K562 (cell line): ENCODE measurements at regions not wholly inside any gene's neighbourhood (a gene's known extent, or its start where the extent isn't known, plus 50 kb on each side); places are given as distances from the start of the nearest gene placed in this dataset.

ENCODE experiments used
- ATAC-seq: fragments of 200-7000 bp; cut with Tn5 transposase; 3 replicates; pipeline ENCODE4 v1.9.1; 2020; ENCODE audit warnings: moderate library complexity
- BruUV-seq: library from RNA; stranded (reverse); fragments of 400-500 nt; replicated peaks from 2 replicates; lab custom pipeline; 2021; lab: Mats Ljungman, UMichigan
- CTCF ChIA-PET: fragments of 300-600 bp; formaldehyde crosslinking; extraction: SDS; loops from one replicate; lab custom pipeline; 2021; ENCODE audit warnings: low intra/inter-chr PET ratio; lab: Yijun Ruan, JAX
- POLR2A ChIA-PET: fragments of 300-600, 350-650 bp; sonication (Branson Sonifier 250); formaldehyde crosslinking; extraction: SDS; loops from one replicate; lab custom pipeline; 2021; ENCODE audit warnings: antibody characterized with exemption, inconsistent platforms; lab: Yijun Ruan, JAX
- DNase-seq, 4 experiments: peaks; one replicate each; pipeline versions ENCODE4 v3.0.0 to v3.0.0-alpha.2; 2011 to 2018; ENCODE audit warnings: low spot score in 3 of 4, mixed read lengths in 3 of 4; ENCODE audit errors: extremely low read depth in 1 of 4
- FAIRE-seq: peaks from 2 replicates; lab custom pipeline; 2011; peaks lifted over from hg19 to GRCh38; lab: Jason Lieb, UNC
- H2AFZ ChIP-seq: 2 replicates; pipeline ENCODE4 v1.6.0; 2011; ENCODE audit warnings: low read depth, low read length, control low read depth, inconsistent platforms
- H3K27ac ChIP-seq: fragments of 200-600 bp; 3 replicates; pipeline ENCODE4 v1.8.0; 2011; ENCODE audit warnings: low read depth, mild to moderate bottlenecking, control low read depth, inconsistent platforms, low read length, moderate library complexity, mixed read lengths; ENCODE audit errors: extremely low read depth
- H3K27me3 ChIP-seq, 2 experiments: fragments of 300-600 bp in 1 of 2; 2 replicates in 1 of 2; 3 replicates in 1 of 2; pipeline versions ENCODE4 v1.6.0 to v1.8.0; 2011; ENCODE audit warnings: inconsistent platforms in 2 of 2, low read length in 2 of 2, mild to moderate bottlenecking in 1 of 2, mixed read lengths in 1 of 2, moderate library complexity in 1 of 2; ENCODE audit not compliant: control insufficient read depth in 2 of 2, insufficient read depth in 2 of 2
- H3K36me3 ChIP-seq: fragments of 300-600 bp; 3 replicates; pipeline ENCODE4 v1.8.0; 2011; ENCODE audit warnings: mild to moderate bottlenecking, low read length, inconsistent platforms; ENCODE audit not compliant: control insufficient read depth, insufficient read depth
- H3K4me1 ChIP-seq, 2 experiments: fragments of 200-600 bp in 1 of 2; replicated peaks in 1 of 2; 2 replicates in 1 of 2; 3 replicates in 1 of 2; pipeline versions ENCODE4 v1.5.1 to v1.8.0; 2011; ENCODE audit warnings: inconsistent platforms in 2 of 2, low read length in 2 of 2, mild to moderate bottlenecking in 1 of 2, mixed read lengths in 1 of 2, moderate library complexity in 1 of 2; ENCODE audit not compliant: control insufficient read depth in 2 of 2, insufficient read depth in 2 of 2
- H3K4me2 ChIP-seq: 2 replicates; pipeline ENCODE4 v1.6.1; 2011; ENCODE audit warnings: low read length, control low read depth, inconsistent platforms, mixed read lengths; ENCODE audit not compliant: insufficient read depth
- H3K4me3 ChIP-seq: fragments of 200-600 bp; sonication (generic), shearing (Covaris generic); 2 replicates; pipeline ENCODE4 v1.5.1; 2016; ENCODE audit warnings: control low read depth, inconsistent platforms
- H3K79me2 ChIP-seq: fragments of 200-600 bp; 3 replicates; pipeline ENCODE4 v1.8.0; 2011; ENCODE audit warnings: low read length, inconsistent platforms; ENCODE audit not compliant: control insufficient read depth, insufficient read depth
- H3K9ac ChIP-seq, 2 experiments: 2 replicates each; pipeline versions ENCODE4 v1.6.0 to v1.6.1; 2011; ENCODE audit warnings: low read depth in 2 of 2, low read length in 2 of 2, control low read depth in 1 of 2, inconsistent platforms in 1 of 2, mild to moderate bottlenecking in 1 of 2, mixed read lengths in 1 of 2; ENCODE audit not compliant: insufficient read depth in 1 of 2
- H3K9me1 ChIP-seq: one replicate; pipeline ENCODE4 v1.6.0; 2011; ENCODE audit warnings: inconsistent platforms, mild to moderate bottlenecking, low read length, moderate library complexity; ENCODE audit not compliant: control insufficient read depth, insufficient read depth
- H3K9me3 ChIP-seq: replicated peaks from 2 replicates; pipeline ENCODE4 v1.5.1; 2011; ENCODE audit warnings: low read depth, low read length, inconsistent platforms; ENCODE audit not compliant: control insufficient read depth, insufficient read depth
- H4K20me1 ChIP-seq: replicated peaks from 2 replicates; pipeline ENCODE4 v1.6.1; 2011; ENCODE audit warnings: low read length, inconsistent platforms, mixed read lengths; ENCODE audit not compliant: control insufficient read depth, insufficient read depth
- CBX8 ChIP-seq: fragments of 200-600 bp; sonication (generic); IDR thresholded peaks from 2 replicates; pipeline ENCODE4 v1.6.1; 2012; ENCODE audit warnings: borderline replicate concordance, mixed run types, low read depth, mild to moderate bottlenecking, moderate library complexity, mixed read lengths, low read length, control low read depth, inconsistent platforms; ENCODE audit not compliant: poor library complexity, severe bottlenecking; ENCODE audit errors: extremely low read depth
- ILK ChIP-seq: fragments of 450-650 bp; IDR thresholded peaks from 2 replicates; pipeline ENCODE4 v1.6.1; 2016; ENCODE audit warnings: missing genetic modification characterization, low read depth, mild to moderate bottlenecking, missing compliant biosample characterization, moderate library complexity, borderline replicate concordance
- NCOA1 ChIP-seq: fragments of 450-650 bp; IDR thresholded peaks from 2 replicates; pipeline ENCODE4 v1.6.1; 2016; ENCODE audit warnings: low read depth
- PTTG1 ChIP-seq: fragments of 450-650 bp; IDR thresholded peaks from 2 replicates; pipeline ENCODE4 v1.6.1; 2016; ENCODE audit warnings: low read depth, mild to moderate bottlenecking, missing genetic modification characterization, missing compliant biosample characterization
- SRF ChIP-seq, 2 experiments: fragments of 250-450, 450-650 bp in 1 of 2; sonication (Bioruptor Pico) in 1 of 2; sonication (generic) in 1 of 2; formaldehyde crosslinking; IDR thresholded peaks; 2 replicates each; pipeline versions ENCODE4 v1.5.0 to v1.5.1; 2020 to 2022; ENCODE audit warnings: mild to moderate bottlenecking in 1 of 2, missing genetic modification reagents in 1 of 2
- SRSF1 ChIP-seq: fragments of 200-400 bp; formaldehyde crosslinking; IDR thresholded peaks from 2 replicates; pipeline ENCODE4 v1.6.1; 2017; ENCODE audit warnings: mild to moderate bottlenecking, low read depth, low read length, moderate library complexity
- STAG1 ChIP-seq: sonication (generic); formaldehyde crosslinking; IDR thresholded peaks from 2 replicates; pipeline ENCODE4 v1.5.0; 2020; ENCODE audit warnings: missing genetic modification reagents, borderline replicate concordance
- SUPT5H ChIP-seq: fragments of 450-650 bp; IDR thresholded peaks from 2 replicates; pipeline ENCODE4 v1.6.1; 2016
- TBP ChIP-seq: optimal IDR thresholded peaks from 2 replicates; pipeline ENCODE3; 2011; ENCODE audit warnings: low read depth, low read length, improper control_type of control experiment
- TEAD1 ChIP-seq, 2 experiments: fragments of 450-650 bp in 1 of 2; sonication (generic) in 1 of 2; formaldehyde crosslinking; IDR thresholded peaks; 2 replicates each; pipeline versions ENCODE4 v1.4.0 to v1.8.0; 2020 to 2022; ENCODE audit warnings: mild to moderate bottlenecking in 2 of 2, missing genetic modification reagents in 1 of 2
- ZNF77 ChIP-seq: fragments of 250-450 bp; sonication (Bioruptor Pico); IDR thresholded peaks from 2 replicates; pipeline ENCODE4 v1.5.0; 2020
- WGBS: fragments of 100-300 bp; shearing (Covaris generic); methylation state at CpG from one replicate; pipeline ENCODE4 v1.1.6; 2016; ENCODE audit warnings: low coverage, mixed read lengths; ENCODE audit not compliant: insufficient coverage; ENCODE audit errors: missing lambda C conversion rate; 5-methylcytosine and 5-hydroxymethylcytosine counted together
- in situ Hi-C: fragments of 300-500 bp; cut with MboI; formaldehyde crosslinking; loops from 4 replicates; pipeline ENCODE4 v1.15.0; 2018; ENCODE audit warnings: inconsistent platforms, mixed read lengths
- intact Hi-C: fragments of 100-400 bp; cut with micrococcal nuclease; formaldehyde crosslinking; loops from 2 replicates; pipeline ENCODE4 v1.14.2; 2022
- TF ChIP-seq, protein P1 (sequence below), 2 experiments: IDR thresholded peaks; 2 replicates each; pipeline ENCODE4 v1.6.1; 2012; ENCODE audit warnings: improper control_type of control experiment in 2 of 2, low read depth in 2 of 2, low read length in 2 of 2, borderline replicate concordance in 1 of 2

DNA sequence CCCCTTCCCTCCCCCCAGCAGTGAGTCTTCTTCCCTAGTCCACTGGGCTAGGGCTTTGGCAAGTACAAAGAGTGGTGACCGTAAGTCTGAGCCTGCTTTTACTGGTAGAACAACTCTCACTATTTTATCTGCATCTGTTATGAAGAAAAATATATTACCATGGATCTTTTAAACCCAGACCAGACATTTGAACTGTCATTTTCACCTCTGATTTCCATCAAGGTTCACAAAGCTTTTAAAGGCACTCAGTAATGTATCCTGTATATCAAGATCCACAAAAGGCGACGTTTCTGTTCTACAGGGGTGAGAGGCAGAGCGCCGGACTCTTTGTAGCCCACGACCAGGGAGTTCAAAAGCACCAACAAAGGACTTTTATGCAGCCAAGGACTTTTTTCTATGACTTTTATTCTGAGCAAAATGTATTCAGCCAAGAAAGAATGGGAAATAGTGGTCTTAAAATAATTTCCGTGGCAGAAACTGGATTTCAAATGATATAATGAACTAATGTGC is 388.3 kb downstream of the ANXA1 start:
- H3K4me2 ChIP-seq = no peak overlapping the region
- no peak overlapping the region for H3K4me3 ChIP-seq
- intact Hi-C loops = no loop called here
- DNase-seq (no peak), ATAC-seq (no peak), FAIRE-seq (no peak)
- no peak overlapping the region for H3K9ac ChIP-seq
- ChIA-PET POLR2A (no interaction called here), CTCF (no interaction called here)
- in situ Hi-C loops = no loop called here
- no peak overlapping the region for H3K27ac ChIP-seq
- H2AFZ ChIP-seq = no peak overlapping the region
- no peaks in the 10 kb centered on the region for H3K4me1 ChIP-seq
- H4K20me1 ChIP-seq = no peaks in the 10 kb centered on the region
- no peaks in the 10 kb centered on the region for H3K9me1 ChIP-seq
- TF ChIP-seq STAG1 (CRISPR knock-in tag) = no peak
- no peak for TF ChIP-seq NCOA1
- TF ChIP-seq SUPT5H = no peak
- TF ChIP-seq TBP = no peak
- no peak for TF ChIP-seq SRF (CRISPR knock-in tag; IDR thresholded peaks at IDR 0.05)
- TF ChIP-seq PTTG1 (tag) = no peak
- TF ChIP-seq CBX8 = no peak
- TF ChIP-seq SRSF1 = no peak
- TF ChIP-seq TEAD1 (CRISPR knock-in tag; IDR thresholded peaks at IDR 0.05) = no peak
- TF ChIP-seq, protein P1, sequence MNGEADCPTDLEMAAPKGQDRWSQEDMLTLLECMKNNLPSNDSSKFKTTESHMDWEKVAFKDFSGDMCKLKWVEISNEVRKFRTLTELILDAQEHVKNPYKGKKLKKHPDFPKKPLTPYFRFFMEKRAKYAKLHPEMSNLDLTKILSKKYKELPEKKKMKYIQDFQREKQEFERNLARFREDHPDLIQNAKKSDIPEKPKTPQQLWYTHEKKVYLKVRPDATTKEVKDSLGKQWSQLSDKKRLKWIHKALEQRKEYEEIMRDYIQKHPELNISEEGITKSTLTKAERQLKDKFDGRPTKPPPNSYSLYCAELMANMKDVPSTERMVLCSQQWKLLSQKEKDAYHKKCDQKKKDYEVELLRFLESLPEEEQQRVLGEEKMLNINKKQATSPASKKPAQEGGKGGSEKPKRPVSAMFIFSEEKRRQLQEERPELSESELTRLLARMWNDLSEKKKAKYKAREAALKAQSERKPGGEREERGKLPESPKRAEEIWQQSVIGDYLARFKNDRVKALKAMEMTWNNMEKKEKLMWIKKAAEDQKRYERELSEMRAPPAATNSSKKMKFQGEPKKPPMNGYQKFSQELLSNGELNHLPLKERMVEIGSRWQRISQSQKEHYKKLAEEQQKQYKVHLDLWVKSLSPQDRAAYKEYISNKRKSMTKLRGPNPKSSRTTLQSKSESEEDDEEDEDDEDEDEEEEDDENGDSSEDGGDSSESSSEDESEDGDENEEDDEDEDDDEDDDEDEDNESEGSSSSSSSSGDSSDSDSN (IDR thresholded peaks at IDR 0.05; ENCODE audit: borderline replicate concordance in 1 of 2, low read depth in 2 of 2, low read length in 2 of 2) = no peak
- TF ChIP-seq ZNF77 (CRISPR knock-in tag) = no peak
- no peak for TF ChIP-seq ILK (tag)
- no peaks in the 10 kb centered on the region for H3K9me3 ChIP-seq
- H3K36me3 ChIP-seq = no peaks in the 10 kb centered on the region
- no peaks in the 10 kb centered on the region for H3K27me3 ChIP-seq
- H3K79me2 ChIP-seq = no peaks in the 10 kb centered on the region
- WGBS = 46% methylated on average over 6 of the region's 7 CpGs
- no TSS peak for BruUV-seq
